Loucy (cell line): ENCODE measurements at regions not wholly inside any gene's neighbourhood (a gene's known extent, or its start where the extent isn't known, plus 50 kb on each side); places are given as distances from the start of the nearest gene placed in this dataset.

Experiments used
- H2AFZ ChIP-seq: fragments of 200-600 bp; sonication (generic); 2 replicates; pipeline ENCODE4 v1.6.0; 2016; ENCODE audit warnings: antibody characterized with exemption, mild to moderate bottlenecking, low read length, moderate library complexity
- H3F3A ChIP-seq: fragments of 200-600 bp; 2 replicates; pipeline ENCODE4 v1.6.0; 2016; ENCODE audit warnings: antibody characterized with exemption, low read depth, mild to moderate bottlenecking
- H3K27me3 ChIP-seq: fragments of 200-600 bp; sonication (generic); 2 replicates; pipeline ENCODE4 v1.6.1; 2014; ENCODE audit warnings: low read length, mild to moderate bottlenecking; ENCODE audit not compliant: insufficient read depth, poor library complexity, severe bottlenecking
- H3K36me3 ChIP-seq: fragments of 200-600 bp; sonication (generic); 2 replicates; pipeline ENCODE4 v1.6.1; 2016; ENCODE audit warnings: low read length; ENCODE audit not compliant: insufficient read depth
- H3K4me1 ChIP-seq: fragments of 200-600 bp; sonication (generic); 2 replicates; pipeline ENCODE4 v1.5.1; 2014; ENCODE audit warnings: low read length, mild to moderate bottlenecking; ENCODE audit not compliant: insufficient read depth, poor library complexity, severe bottlenecking
- H3K4me2 ChIP-seq: fragments of 200-600 bp; sonication (generic); 2 replicates; pipeline ENCODE4 v1.6.0; 2014; ENCODE audit warnings: antibody characterized with exemption, low read length, low read depth, mild to moderate bottlenecking; ENCODE audit not compliant: poor library complexity, severe bottlenecking
- H3K4me3 ChIP-seq: fragments of 200-600 bp; sonication (generic); 2 replicates; pipeline ENCODE4 v1.5.1; 2014; ENCODE audit warnings: low read length, mild to moderate bottlenecking, mixed read lengths; ENCODE audit not compliant: poor library complexity, severe bottlenecking
- H3K79me2 ChIP-seq: fragments of 200-600 bp; sonication (generic); 2 replicates; pipeline ENCODE4 v1.6.1; 2014; ENCODE audit warnings: low read length; ENCODE audit not compliant: insufficient read depth
- H3K9ac ChIP-seq: fragments of 200-600 bp; sonication (generic); 2 replicates; pipeline ENCODE4 v1.6.0; 2014; ENCODE audit warnings: mild to moderate bottlenecking, low read depth, low read length, moderate library complexity; ENCODE audit not compliant: poor library complexity, severe bottlenecking
- H3K9me2 ChIP-seq: fragments of 200-600 bp; sonication (generic); replicated peaks from 2 replicates; pipeline ENCODE4 v1.6.1; 2016; ENCODE audit warnings: low read depth, low read length, mixed read lengths
- H3K9me3 ChIP-seq: fragments of 200-600 bp; sonication (generic); 2 replicates; pipeline ENCODE4 v1.6.1; 2014; ENCODE audit warnings: mild to moderate bottlenecking, antibody characterized with exemption, low read length, low read depth; ENCODE audit not compliant: insufficient read depth
- H4K20me1 ChIP-seq: fragments of 200-600 bp; sonication (generic); 2 replicates; pipeline ENCODE4 v1.6.0; 2014; ENCODE audit warnings: antibody characterized with exemption, low read length, mild to moderate bottlenecking; ENCODE audit not compliant: insufficient read depth, poor library complexity, severe bottlenecking
- CTCF ChIP-seq: fragments of 200-600 bp; sonication (generic); conservative IDR thresholded peaks from 2 replicates; pipeline ENCODE4 v1.5.1; 2014; ENCODE audit warnings: mild to moderate bottlenecking, antibody characterized with exemption, low read length
- EZH2phosphoT487 ChIP-seq: fragments of 200-600 bp; IDR thresholded peaks from 2 replicates; pipeline ENCODE4 v1.6.1; 2018; ENCODE audit warnings: antibody characterized with exemption, mild to moderate bottlenecking, moderate library complexity, borderline replicate concordance

DNA sequence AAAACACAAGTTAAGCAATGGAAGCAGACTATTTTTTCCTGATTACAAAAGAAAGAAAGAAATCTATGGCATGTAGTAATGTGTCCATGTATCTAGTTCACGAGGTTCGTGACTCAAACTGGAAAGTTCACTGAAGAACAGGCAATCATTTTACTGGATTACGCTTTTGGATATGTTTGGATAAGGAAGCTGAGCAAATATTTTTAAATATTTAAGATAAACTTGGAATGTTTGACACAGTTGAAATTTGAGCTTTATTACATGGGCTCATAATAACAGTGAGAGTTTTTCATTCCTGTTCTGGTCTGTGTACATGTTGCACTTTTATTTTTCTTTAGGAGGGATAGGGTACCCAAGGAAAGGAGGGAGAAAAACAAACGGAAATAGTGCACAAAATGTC lies 244.2 kb upstream of the GK2 start:
- Histone ChIP-seq H3F3A (no peaks in the 10 kb centered on the region), H3K4me3 (no peak overlapping the region), H3K9me2 (no peaks in the 10 kb centered on the region), H3K9me3 (peaks cover 3% of the 10 kb centered on the region; the same call in 1 of the 2 replicates), H3K27me3 (no peaks in the 10 kb centered on the region), H3K9ac (no peak overlapping the region), H2AFZ (0 out of 2 replicates have a peak overlapping the region, but pooled peaks have one; percentile 29), H3K79me2 (no peaks in the 10 kb centered on the region), H3K4me2 (no peak overlapping the region), H3K4me1 (peaks cover 7% of the 10 kb centered on the region), H4K20me1 (no peaks in the 10 kb centered on the region), H3K36me3 (no peaks in the 10 kb centered on the region)
- TF ChIP-seq CTCF = no peak
- no peak for TF ChIP-seq EZH2phosphoT487

DNA sequence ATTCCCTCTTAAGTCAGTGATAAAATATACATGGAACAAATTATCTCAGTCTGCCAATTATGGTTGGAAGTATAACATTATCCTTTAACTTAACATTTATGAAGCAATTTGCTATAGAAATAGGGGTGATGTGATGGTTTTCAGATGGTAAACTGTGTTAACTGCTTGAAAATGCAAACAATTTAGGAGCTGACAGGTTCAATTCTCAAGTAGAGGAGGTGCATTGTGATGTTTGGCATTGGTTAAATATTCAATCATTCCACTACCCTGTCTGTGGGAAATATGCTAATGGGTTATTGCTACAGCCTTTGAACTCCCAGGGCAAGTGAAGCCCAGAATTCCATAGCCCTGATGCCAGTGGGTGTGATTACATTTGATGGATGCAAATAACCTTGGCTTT lies 243.4 kb upstream of the GK2 start:
- Histone ChIP-seq H3K79me2 (no peaks in the 10 kb centered on the region), H3K9me3 (no peaks in the 10 kb centered on the region)

GRCh38 chr4:79650794-79651431 lies 242.9 kb upstream of the GK2 start:
- Histone ChIP-seq H3K27me3 (no peaks in the 10 kb centered on the region), H3K4me1 (peaks cover 7% of the 10 kb centered on the region), H3K79me2 (no peaks in the 10 kb centered on the region), H4K20me1 (no peaks in the 10 kb centered on the region), H3K4me2 (no peak overlapping the region), H3F3A (no peaks in the 10 kb centered on the region), H3K9me2 (no peaks in the 10 kb centered on the region), H3K36me3 (no peaks in the 10 kb centered on the region), H3K9me3 (no peaks in the 10 kb centered on the region), H2AFZ (peak overlapping the region; percentile 24; the same call in 1 of the 2 replicates), H3K4me3 (no peak overlapping the region), H3K9ac (no peak overlapping the region)
- TF ChIP-seq CTCF = no peak
- no peak for TF ChIP-seq EZH2phosphoT487

More for the DNA sequence above, 243.4 kb upstream of the GK2 start:
- Histone ChIP-seq H3K9me2 (no peaks in the 10 kb centered on the region), H3F3A (no peaks in the 10 kb centered on the region), H2AFZ (peak overlapping the region; percentile 24; the same call in 1 of the 2 replicates), H3K9ac (no peak overlapping the region), H4K20me1 (no peaks in the 10 kb centered on the region), H3K36me3 (no peaks in the 10 kb centered on the region), H3K4me2 (no peak overlapping the region), H3K4me1 (peaks cover 7% of the 10 kb centered on the region), H3K4me3 (no peak overlapping the region), H3K27me3 (no peaks in the 10 kb centered on the region)
- TF ChIP-seq CTCF = no peak
- no peak for TF ChIP-seq EZH2phosphoT487
